ENCODE measurements at regions not wholly inside any gene's neighbourhood (a gene's known extent, or its start where the extent isn't known, plus 50 kb on each side); places are given as distances from the start of the nearest gene placed in this dataset.

DNA sequence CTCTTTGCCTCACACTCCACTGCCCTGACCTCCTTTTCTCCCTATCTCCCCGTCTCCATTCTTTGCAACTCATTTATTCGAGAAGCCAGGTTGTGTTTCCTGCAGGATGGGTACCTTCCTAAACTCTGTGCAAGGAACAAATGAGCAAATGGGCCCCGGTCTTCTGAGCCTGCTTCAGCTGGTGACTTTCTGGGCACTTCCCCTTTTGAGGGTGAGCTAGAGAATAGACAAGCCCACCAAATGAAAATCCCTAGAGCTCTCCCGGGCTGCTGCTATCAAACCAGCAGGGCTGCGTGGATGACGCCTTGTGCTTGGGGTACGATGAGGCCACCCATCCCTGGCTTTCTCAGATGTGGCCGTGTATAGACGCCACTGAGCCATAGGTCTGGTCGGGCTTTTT, 91.0 kb upstream of the FOXA2 start:
- no peak for DNase-seq (ENCODE audit: low read depth)
- TF ChIP-seq, protein P1, sequence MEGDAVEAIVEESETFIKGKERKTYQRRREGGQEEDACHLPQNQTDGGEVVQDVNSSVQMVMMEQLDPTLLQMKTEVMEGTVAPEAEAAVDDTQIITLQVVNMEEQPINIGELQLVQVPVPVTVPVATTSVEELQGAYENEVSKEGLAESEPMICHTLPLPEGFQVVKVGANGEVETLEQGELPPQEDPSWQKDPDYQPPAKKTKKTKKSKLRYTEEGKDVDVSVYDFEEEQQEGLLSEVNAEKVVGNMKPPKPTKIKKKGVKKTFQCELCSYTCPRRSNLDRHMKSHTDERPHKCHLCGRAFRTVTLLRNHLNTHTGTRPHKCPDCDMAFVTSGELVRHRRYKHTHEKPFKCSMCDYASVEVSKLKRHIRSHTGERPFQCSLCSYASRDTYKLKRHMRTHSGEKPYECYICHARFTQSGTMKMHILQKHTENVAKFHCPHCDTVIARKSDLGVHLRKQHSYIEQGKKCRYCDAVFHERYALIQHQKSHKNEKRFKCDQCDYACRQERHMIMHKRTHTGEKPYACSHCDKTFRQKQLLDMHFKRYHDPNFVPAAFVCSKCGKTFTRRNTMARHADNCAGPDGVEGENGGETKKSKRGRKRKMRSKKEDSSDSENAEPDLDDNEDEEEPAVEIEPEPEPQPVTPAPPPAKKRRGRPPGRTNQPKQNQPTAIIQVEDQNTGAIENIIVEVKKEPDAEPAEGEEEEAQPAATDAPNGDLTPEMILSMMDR (IDR thresholded peaks at IDR 0.05; ENCODE audit: insufficient read depth, low read length) = no peak

DNA sequence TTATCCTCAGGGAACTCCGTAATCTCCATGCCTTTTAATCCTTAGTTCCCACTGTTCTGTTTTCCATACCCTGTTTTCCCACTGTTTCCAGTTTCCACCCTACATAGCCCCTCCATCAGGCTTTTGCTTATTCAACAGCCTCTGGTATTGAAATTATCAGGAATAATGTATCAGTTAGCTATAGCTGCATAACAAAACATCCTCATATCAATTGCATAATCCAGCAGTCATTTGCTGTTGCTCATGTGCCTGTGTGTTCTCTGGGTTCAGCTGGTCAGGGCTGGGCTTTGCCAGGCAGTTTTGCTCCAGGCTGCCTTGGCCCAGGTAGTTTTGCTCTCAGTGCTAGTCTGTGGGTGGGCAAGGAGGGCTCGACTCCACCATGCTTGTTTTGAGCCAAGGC, 94.3 kb upstream of the FOXA2 start:
- no peak overlapping the region for H3K4me3 ChIP-seq (ENCODE audit: low read depth, low read length)
- no peak for DNase-seq (ENCODE audit: low read depth)
- TF ChIP-seq, protein P1 (IDR thresholded peaks at IDR 0.05; ENCODE audit: insufficient read depth, low read length) = no peak

More for the DNA sequence above, 91.0 kb upstream of the FOXA2 start:
- H3K4me3 ChIP-seq (ENCODE audit: low read depth, low read length) = no peak overlapping the region

DNA sequence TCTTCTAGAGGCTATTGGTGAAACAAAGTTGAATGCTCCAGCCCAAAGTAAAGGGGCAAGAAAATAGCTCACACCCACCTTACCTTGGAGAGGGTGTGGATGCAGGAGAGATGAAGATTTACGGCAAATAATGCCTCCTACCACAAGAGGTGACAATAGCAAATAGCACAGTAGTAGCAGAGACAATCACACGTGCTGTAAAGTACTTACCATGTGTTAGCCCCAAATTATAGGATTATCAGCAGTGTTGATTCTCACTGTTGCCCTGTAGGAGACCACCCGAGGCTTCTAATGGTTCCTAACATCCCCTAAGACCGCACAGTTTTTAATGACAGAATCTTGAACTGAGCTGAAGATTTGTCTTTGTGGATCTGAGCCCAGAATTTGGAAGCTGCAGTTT, 94.8 kb upstream of the FOXA2 start:
- TF ChIP-seq, protein P1 (IDR thresholded peaks at IDR 0.05; ENCODE audit: insufficient read depth, low read length) = no peak
- DNase-seq (ENCODE audit: low read depth) = no peak
- H3K4me3 ChIP-seq (ENCODE audit: low read depth, low read length) = no peak overlapping the region

DNA sequence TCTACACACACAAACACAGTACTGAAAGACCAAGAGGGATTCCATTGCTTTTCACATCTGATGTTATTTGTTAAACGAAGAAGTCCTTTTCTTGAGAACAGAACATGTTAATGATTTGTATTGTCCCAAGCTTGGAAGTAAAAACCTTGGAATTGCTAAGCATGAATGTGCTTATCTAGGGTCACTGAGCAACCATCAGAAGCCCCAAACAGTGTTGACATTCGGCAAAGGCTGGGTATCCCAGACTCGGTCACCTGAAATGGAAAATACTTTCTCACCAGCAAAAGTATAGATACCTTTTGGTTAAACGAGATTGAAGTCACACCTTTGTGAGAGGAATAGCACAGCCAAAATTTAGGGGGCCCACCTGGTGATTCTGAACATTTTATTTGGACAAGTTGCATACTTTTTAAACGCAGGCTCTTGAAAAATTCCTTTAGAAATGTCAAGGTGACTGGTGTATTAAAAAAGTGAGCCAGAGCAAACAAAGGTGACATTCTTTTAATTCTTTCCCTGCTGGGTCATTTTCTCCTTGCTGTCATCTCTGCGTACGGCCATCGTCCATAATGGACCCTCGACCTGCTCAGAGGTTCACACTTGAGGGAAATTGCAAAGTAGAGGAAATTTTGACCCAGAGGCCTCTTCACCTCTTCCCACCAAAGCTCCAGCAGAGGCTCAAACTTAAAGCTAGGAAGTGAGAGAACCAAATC, 95.8 kb upstream of the FOXA2 start:
- TF ChIP-seq, protein P1 (IDR thresholded peaks at IDR 0.05; ENCODE audit: insufficient read depth, low read length) = no peak
- no peak overlapping the region for H3K4me3 ChIP-seq (ENCODE audit: low read depth, low read length)
- DNase-seq (ENCODE audit: low read depth) = no peak

DNA sequence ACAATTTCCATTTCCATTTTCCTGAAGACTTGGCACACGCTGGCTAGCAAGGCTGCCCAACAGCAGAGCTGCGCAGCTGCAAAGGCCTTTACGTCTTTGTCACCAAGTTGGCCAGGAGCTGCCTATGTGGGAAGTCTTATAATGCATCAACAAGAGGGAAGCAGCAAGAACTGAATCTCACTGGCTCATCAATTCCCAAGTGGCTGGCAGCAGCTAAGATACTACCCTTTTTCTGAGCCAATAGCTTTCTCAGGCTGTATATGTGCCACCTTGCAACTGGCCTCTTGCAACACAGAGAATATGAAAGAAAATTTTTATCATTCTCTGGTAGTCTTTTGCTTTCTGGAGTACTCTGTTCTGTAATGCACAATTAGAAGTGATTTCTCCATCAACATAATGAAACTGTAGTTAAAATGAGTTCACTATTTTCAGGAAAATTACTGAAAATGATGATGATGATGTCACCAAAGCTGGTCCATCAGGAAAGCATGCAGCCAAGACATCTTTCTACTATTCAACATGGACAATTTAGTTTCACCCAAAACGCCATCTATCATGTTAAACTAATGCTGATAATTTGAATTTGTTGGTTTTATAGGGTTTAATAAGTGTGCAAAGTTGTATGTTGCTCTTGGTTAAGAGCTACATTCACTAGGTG, 97.3 kb upstream of the FOXA2 start:
- no peak for DNase-seq (ENCODE audit: low read depth)
- TF ChIP-seq, protein P1 (IDR thresholded peaks at IDR 0.05; ENCODE audit: insufficient read depth, low read length) = no peak
- H3K4me3 ChIP-seq (ENCODE audit: low read depth, low read length) = no peak overlapping the region

DNA sequence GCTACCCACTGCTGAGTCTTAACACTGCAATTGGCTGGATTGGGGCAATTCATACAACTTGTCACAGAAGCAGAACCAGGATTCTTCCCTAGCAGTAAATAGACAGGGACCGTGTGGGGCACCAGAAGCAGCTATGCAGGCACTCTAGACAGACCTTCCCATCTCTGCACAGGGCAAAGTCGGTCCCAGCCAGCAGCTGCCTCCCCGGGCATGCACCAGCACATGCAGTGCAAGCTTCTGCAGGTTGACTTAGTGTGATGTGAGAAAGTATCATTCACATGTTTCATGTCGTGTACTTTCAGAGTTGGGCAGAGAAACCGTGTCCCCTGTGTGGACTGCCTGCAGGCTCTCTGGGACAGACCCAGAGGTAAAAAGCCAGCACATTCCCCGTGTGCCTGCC, 98.0 kb upstream of the FOXA2 start:
- no peak for DNase-seq (ENCODE audit: low read depth)
- no peak overlapping the region for H3K4me3 ChIP-seq (ENCODE audit: low read depth, low read length)
- TF ChIP-seq, protein P1 (IDR thresholded peaks at IDR 0.05; ENCODE audit: insufficient read depth, low read length) = no peak

All from fibroblast of the aortic adventitia (primary cell).